GM12873 (cell line): ENCODE measurements at regions not wholly inside any gene's neighbourhood (a gene's known extent, or its start where the extent isn't known, plus 50 kb on each side); places are given as distances from the start of the nearest gene placed in this dataset.

Source experiments
- TF ChIP-seq, protein P1 (sequence below): IDR thresholded peaks from 2 replicates; pipeline ENCODE4 v1.5.1; 2012; ENCODE audit warnings: low read depth, mild to moderate bottlenecking, moderate library complexity, low read length, control low read depth; ENCODE audit not compliant: insufficient read depth; ENCODE audit errors: missing control alignments

DNA sequence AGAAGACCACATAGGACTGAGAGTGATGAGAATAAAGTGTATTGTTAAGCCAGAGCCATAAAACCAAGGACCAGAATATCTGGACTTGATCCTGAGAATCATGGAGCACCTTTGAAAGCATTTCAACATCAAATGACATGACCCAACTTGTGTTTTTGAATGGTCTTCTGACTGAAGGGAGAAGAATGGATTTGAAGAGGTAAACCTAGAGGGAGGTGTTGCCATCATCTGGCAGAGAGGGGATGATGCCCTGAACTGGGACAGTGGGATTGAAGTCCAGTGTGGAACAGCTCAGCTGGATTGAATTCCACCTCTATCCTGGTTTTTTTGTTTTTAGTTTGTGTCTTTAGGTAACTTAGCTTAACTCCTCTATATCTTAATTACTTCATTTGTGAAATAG, 570.0 kb downstream of the TBC1D32 start:
- TF ChIP-seq, protein P1, sequence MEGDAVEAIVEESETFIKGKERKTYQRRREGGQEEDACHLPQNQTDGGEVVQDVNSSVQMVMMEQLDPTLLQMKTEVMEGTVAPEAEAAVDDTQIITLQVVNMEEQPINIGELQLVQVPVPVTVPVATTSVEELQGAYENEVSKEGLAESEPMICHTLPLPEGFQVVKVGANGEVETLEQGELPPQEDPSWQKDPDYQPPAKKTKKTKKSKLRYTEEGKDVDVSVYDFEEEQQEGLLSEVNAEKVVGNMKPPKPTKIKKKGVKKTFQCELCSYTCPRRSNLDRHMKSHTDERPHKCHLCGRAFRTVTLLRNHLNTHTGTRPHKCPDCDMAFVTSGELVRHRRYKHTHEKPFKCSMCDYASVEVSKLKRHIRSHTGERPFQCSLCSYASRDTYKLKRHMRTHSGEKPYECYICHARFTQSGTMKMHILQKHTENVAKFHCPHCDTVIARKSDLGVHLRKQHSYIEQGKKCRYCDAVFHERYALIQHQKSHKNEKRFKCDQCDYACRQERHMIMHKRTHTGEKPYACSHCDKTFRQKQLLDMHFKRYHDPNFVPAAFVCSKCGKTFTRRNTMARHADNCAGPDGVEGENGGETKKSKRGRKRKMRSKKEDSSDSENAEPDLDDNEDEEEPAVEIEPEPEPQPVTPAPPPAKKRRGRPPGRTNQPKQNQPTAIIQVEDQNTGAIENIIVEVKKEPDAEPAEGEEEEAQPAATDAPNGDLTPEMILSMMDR: no peak

DNA sequence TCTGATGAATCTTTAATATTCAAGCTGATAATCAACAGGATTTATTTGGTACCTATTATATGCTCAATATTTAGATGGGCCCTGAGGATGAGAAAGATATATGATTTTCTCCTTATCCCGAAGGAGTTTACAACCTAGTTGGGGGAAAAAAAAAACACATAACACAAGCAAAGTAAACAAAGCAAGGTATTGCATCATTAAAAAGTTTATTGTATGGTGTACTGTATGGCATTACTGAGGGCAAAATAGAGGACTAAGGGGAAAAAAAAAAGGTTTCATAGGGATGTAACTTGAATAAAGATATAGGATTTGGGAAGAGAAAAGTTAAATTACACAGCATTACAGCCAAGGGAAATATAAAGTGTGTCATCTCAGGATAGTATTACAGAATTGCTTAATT, 574.7 kb downstream of the TBC1D32 start:
- TF ChIP-seq, protein P1: no peak

DNA sequence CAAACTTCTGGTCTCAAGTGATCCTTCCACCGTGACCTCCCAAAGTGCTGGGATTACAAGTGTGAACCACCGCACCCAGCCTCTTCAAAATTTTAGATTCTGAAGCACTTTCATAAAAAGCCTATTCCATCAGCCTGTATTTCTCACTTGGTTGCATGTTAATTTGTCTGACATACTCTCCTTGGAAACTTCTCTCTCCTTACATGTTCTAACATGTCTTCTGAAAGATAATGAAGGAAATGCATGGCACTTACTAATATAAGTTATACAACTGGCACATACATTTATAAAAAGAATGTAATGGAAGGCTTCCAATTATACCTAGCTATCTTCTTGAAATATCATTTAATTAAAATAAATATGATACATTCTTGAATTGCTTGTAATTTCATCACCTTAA, 597.5 kb downstream of the TBC1D32 start:
- TF ChIP-seq, protein P1: no peak

DNA sequence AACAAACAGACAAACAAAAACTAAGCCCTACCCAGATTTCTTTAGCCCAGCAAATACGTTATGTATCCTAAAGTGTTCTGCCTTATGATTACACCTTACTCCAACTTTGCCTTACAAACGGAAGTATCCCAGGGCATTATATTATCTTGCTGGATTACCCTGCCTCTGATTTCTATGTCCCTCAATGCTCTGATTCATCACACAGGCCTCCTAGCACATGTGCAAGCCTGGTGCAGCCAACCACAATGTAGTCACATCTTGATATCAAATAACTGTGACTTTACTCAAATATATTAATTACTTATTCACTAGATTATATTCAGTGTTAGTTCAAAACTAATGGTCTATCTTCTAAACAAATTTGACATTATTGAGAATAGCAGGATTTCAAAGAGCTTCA, 598.6 kb downstream of the TBC1D32 start:
- TF ChIP-seq, protein P1: no peak

DNA sequence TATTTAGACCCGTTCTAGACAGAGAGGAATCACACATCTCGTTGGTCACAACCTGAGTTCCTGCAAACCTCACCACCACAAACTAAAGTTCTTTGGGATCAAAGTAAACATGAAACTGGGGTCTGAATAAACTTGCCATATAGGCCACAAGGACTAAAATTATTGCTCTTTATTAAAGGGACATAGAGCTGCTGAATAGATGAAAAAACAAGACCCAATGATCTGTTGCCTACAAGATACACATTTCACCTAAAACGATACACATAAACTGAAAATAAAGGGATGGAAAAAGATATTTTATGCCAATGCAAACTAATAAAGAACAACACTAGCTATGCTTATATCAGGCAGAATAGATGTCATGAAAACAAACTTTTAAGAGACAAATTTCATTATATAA, 623.0 kb downstream of the TBC1D32 start:
- TF ChIP-seq, protein P1: no peak

DNA sequence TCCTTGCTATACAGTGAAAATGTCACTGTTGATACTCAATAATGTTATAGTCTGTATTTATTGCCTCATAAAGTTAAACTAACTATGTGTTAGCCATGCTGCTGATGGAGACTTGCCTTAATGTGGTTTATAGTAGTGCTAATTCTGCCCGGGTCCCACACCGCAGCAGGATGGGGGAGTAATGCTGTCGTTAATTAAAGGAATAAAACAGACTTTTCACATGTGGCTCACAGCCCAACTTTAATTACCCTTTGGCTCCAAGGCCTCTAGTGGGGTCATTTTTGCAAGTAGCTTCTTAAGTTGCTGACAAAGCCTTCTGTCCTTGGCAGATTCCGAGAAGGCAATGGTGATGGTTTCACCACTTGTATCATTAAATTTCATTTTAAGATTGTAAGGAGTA, 634.3 kb downstream of the TBC1D32 start:
- TF ChIP-seq, protein P1: no peak

DNA sequence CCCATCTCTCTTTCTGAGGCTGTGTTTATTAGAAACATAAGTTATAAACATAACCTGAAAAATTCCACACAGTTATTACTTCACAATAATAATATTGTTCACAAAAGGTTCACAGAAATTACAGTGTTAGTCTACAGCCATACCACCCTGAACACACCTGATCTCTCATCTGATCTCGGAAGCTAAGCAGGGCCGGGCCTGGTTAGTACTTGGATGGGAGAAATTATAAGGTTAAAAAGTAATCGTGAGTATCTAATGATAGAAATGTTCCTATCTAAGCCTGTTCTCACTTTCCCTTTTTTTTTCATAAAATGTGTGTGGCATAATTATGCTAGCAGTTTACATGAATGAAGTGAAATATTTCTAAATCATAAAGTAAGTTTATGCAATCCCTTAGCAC, 647.8 kb downstream of the TBC1D32 start:
- TF ChIP-seq, protein P1: no peak

DNA sequence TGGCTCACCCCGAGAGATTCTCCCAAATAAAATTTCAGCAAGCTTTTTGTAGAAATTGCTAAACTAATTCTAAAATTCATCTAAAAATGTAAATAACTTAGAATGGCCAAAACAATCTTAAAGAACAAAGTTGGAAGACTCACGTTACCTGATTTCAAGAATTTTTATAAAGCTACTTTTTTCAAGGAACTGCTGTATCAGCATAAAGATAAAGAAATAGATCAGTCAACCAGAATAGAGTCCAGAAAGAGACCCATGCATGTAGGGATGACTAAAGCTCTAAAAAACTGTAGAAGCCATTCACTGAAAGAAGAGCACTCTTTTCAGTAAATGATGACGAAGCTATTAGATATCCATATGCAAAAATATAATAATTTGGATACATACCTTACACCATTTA, 652.1 kb downstream of the TBC1D32 start:
- TF ChIP-seq, protein P1: no peak
